Panc1 (cell line): ENCODE measurements at regions not wholly inside any gene's neighbourhood (a gene's known extent, or its start where the extent isn't known, plus 50 kb on each side); places are given as distances from the start of the nearest gene placed in this dataset.

Experiments used
- ATAC-seq: fragments of 200-7000 bp; cut with Tn5 transposase; 2 replicates; pipeline ENCODE4 v1.9.1; 2020; ENCODE audit warnings: mild to moderate bottlenecking, moderate library complexity
- BruUV-seq: library from RNA; stranded (reverse); fragments of 400-500 nt; replicated peaks from 2 replicates; lab custom pipeline; 2021; lab: Mats Ljungman, UMichigan
- CTCF ChIA-PET: fragments of 300-600 bp; sonication (Branson Sonifier 250); formaldehyde crosslinking; loops from one replicate; lab custom pipeline; 2022; ENCODE audit warnings: antibody characterized with exemption; lab: Charles Lee
- POLR2A ChIA-PET: fragments of 300-600 bp; sonication (Branson Sonifier 250); formaldehyde crosslinking; loops from one replicate; lab custom pipeline; 2022; ENCODE audit warnings: antibody characterized with exemption; lab: Charles Lee
- DNase-seq: peaks from one replicate; pipeline ENCODE4 v3.0.0-alpha.2; 2010; ENCODE audit warnings: low read depth, low spot score
- H3K27ac ChIP-seq: 2 replicates; pipeline ENCODE4 v1.5.1; 2011; ENCODE audit warnings: mild to moderate bottlenecking, low read length, inconsistent platforms
- H3K27me3 ChIP-seq: fragments of 200-500 bp; sonication (Bioruptor generic); 2 replicates; pipeline ENCODE4 v1.6.0; 2014; ENCODE audit warnings: low read length, inconsistent platforms; ENCODE audit not compliant: control insufficient read depth, insufficient read depth
- H3K36me3 ChIP-seq: fragments of 200-500 bp; sonication (Bioruptor generic); 2 replicates; pipeline ENCODE4 v1.5.1; 2014; ENCODE audit warnings: inconsistent platforms, mild to moderate bottlenecking, low read length, moderate library complexity; ENCODE audit not compliant: control insufficient read depth, insufficient read depth
- H3K4me1 ChIP-seq: 2 replicates; pipeline ENCODE4 v1.5.1; 2011; ENCODE audit warnings: inconsistent platforms, mild to moderate bottlenecking, low read length, moderate library complexity; ENCODE audit not compliant: control insufficient read depth, insufficient read depth
- H3K4me3 ChIP-seq, 2 experiments: 2 replicates each; pipeline ENCODE4 v1.5.1; 2011 to 2012; ENCODE audit warnings: low read depth in 2 of 2, low read length in 2 of 2, mild to moderate bottlenecking in 2 of 2, inconsistent platforms in 1 of 2, moderate library complexity in 1 of 2
- H3K9me3 ChIP-seq: fragments of 200-500 bp; sonication (Bioruptor generic); 2 replicates; pipeline ENCODE4 v1.5.1; 2014; ENCODE audit warnings: low read depth, mild to moderate bottlenecking, inconsistent platforms, low read length, moderate library complexity; ENCODE audit not compliant: control insufficient read depth, insufficient read depth
- CTCF ChIP-seq: fragments of 450-650 bp; IDR thresholded peaks from 2 replicates; pipeline ENCODE4 v1.5.1; 2017; ENCODE audit warnings: mild to moderate bottlenecking
- POLR2AphosphoS5 ChIP-seq: IDR thresholded peaks from 2 replicates; pipeline ENCODE4 v1.6.1; 2012; ENCODE audit warnings: mild to moderate bottlenecking, low read depth, low read length, moderate library complexity
- REST ChIP-seq, 2 experiments: IDR thresholded peaks; 2 replicates each; pipeline ENCODE4 v1.6.1; 2011 to 2012; ENCODE audit warnings: low read depth in 2 of 2, control low read depth in 1 of 2, low read length in 1 of 2, mild to moderate bottlenecking in 1 of 2, moderate library complexity in 1 of 2; ENCODE audit not compliant: insufficient read depth in 1 of 2
- SIN3A ChIP-seq: IDR thresholded peaks from 2 replicates; pipeline ENCODE4 v1.6.1; 2012; ENCODE audit warnings: low read depth, mild to moderate bottlenecking, low read length, moderate library complexity, borderline replicate concordance; ENCODE audit not compliant: insufficient read depth
- TCF7L2 ChIP-seq: IDR thresholded peaks from 2 replicates; pipeline ENCODE4 v1.6.1; 2011; ENCODE audit warnings: mild to moderate bottlenecking, low read depth, low read length, inconsistent platforms
- in situ Hi-C: cut with HindIII; loops from 2 replicates; pipeline ENCODE4 v1.10.0; 2016; ENCODE audit warnings: low sequenced_read_pairs, low pct_unique_long_range_greater_than_20kb
- intact Hi-C: fragments of 100-400 bp; cut with micrococcal nuclease; formaldehyde crosslinking; loops from one replicate; pipeline ENCODE4 v1.10.0; 2022; ENCODE audit not compliant: unreplicated experiment

- DNase-seq = no peak
- no peak overlapping the region for H3K4me3 ChIP-seq
- ChIA-PET CTCF (no interaction called here), POLR2A (interaction anchor here (0.6 kb wide), 1 partner anchor 184 kb away, joined by 3 read pairs; no protein-coding TSS in a partner anchor)
- H3K4me1 ChIP-seq = no peaks in the 10 kb centered on the region
- intact Hi-C loops = no loop called here
- TF ChIP-seq CTCF = no peak
- no peak for TF ChIP-seq REST (IDR thresholded peaks at IDR 0.05; ENCODE audit: insufficient read depth in 1 of 2, low read depth in 2 of 2, low read length in 1 of 2)
- TF ChIP-seq POLR2AphosphoS5 = no peak
- no peaks in the 10 kb centered on the region for H3K36me3 ChIP-seq
- in situ Hi-C loops = no loop called here
- ATAC-seq = no peak; the same call in 1 of the 2 replicates
- 0 out of 2 replicates have a peak, but pooled peaks cover 4% of the 10 kb centered on the region for H3K9me3 ChIP-seq
- no TSS peak for BruUV-seq
- H3K27ac ChIP-seq = no peak overlapping the region
- no peaks in the 10 kb centered on the region for H3K27me3 ChIP-seq
These were observed 931.1 kb upstream of the EYS start for GRCh38 chr6:66638099-66638498.

GRCh38 chr6:66628917-66629316, 921.9 kb upstream of the EYS start:
- POLR2A ChIA-PET = no interaction called here
- DNase-seq (no peak), ATAC-seq (no peak)
- no peak overlapping the region for H3K4me3 ChIP-seq
- H3K27ac ChIP-seq = no peak overlapping the region
- CTCF ChIA-PET = no interaction called here
- in situ Hi-C loops = no loop called here
- no peaks in the 10 kb centered on the region for H3K4me1 ChIP-seq
- no peaks in the 10 kb centered on the region for H3K9me3 ChIP-seq
- no peak for TF ChIP-seq TCF7L2
- no peak for TF ChIP-seq REST (IDR thresholded peaks at IDR 0.05; ENCODE audit: insufficient read depth in 1 of 2, low read depth in 2 of 2, low read length in 1 of 2)
- no peak for TF ChIP-seq SIN3A
- TF ChIP-seq CTCF = no peak
- TF ChIP-seq POLR2AphosphoS5 = no peak
- no peaks in the 10 kb centered on the region for H3K36me3 ChIP-seq
- no peaks in the 10 kb centered on the region for H3K27me3 ChIP-seq
- intact Hi-C loops = no loop called here
- no TSS peak for BruUV-seq
